ENCODE measurements at regions not wholly inside any gene's neighbourhood (a gene's known extent, or its start where the extent isn't known, plus 50 kb on each side); places are given as distances from the start of the nearest gene placed in this dataset.
"Not testable (repeated sequence)": the region's sequence is repeated elsewhere in the genome, so short reads cannot be mapped to it uniquely, and the experiment has no call there.

DNA sequence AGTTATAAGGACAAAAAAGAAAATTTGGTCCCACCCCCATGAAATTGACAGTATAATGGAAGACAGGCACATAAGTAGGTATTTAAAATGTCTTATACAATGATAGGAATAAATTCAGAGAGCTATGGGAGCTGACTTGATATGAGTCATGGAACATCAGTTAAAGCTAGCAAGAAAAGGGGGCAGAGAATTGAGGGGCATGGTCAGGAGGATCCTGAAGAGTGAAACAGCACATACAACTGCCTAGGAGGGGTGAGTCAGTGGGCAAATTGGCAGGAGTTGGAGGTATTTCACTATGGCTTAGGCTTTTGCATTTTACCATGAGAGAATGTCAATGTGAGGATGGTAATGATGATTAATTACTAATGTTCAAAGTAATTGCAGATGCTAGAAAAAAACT is 95.4 kb upstream of the BANK1 start:
- Histone ChIP-seq H3K36me3 (ENCODE audit: insufficient read depth, low read length) (no peaks in the 10 kb centered on the region), H3K4me2 (ENCODE audit: insufficient read depth, low read length) (no peak overlapping the region), H3K27me3 (ENCODE audit: insufficient read depth, low read length, poor library complexity) (no peaks in the 10 kb centered on the region), H3K4me1 (ENCODE audit: insufficient read depth, low read length) (no peaks in the 10 kb centered on the region), H3K27ac (ENCODE audit: low read length) (no peak overlapping the region), H3K79me2 (ENCODE audit: insufficient read depth, low read length) (no peaks in the 10 kb centered on the region), H3K9ac (ENCODE audit: low read depth, low read length) (no peak overlapping the region), H3K4me3 (ENCODE audit: low read depth in 1 of 2, low read length in 2 of 2) (no peak overlapping the region), H4K20me1 (ENCODE audit: insufficient read depth, low read length) (no peaks in the 10 kb centered on the region), H2AFZ (ENCODE audit: low read depth, low read length) (no peak overlapping the region), H3K9me3 (ENCODE audit: insufficient read depth, low read length, severe bottlenecking) (no peaks in the 10 kb centered on the region)
- no peak for DNase-seq
- ATAC-seq (ENCODE audit: insufficient read depth, low read depth): no peak
- TF ChIP-seq, protein P1, sequence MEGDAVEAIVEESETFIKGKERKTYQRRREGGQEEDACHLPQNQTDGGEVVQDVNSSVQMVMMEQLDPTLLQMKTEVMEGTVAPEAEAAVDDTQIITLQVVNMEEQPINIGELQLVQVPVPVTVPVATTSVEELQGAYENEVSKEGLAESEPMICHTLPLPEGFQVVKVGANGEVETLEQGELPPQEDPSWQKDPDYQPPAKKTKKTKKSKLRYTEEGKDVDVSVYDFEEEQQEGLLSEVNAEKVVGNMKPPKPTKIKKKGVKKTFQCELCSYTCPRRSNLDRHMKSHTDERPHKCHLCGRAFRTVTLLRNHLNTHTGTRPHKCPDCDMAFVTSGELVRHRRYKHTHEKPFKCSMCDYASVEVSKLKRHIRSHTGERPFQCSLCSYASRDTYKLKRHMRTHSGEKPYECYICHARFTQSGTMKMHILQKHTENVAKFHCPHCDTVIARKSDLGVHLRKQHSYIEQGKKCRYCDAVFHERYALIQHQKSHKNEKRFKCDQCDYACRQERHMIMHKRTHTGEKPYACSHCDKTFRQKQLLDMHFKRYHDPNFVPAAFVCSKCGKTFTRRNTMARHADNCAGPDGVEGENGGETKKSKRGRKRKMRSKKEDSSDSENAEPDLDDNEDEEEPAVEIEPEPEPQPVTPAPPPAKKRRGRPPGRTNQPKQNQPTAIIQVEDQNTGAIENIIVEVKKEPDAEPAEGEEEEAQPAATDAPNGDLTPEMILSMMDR (IDR thresholded peaks at IDR 0.05; ENCODE audit: borderline replicate concordance, extremely low read depth, low read length, poor library complexity, severe bottlenecking): no peak
- no peak for TF ChIP-seq EZH2 (IDR thresholded peaks at IDR 0.05; ENCODE audit: borderline replicate concordance, low read depth, low read length, severe bottlenecking)

DNA sequence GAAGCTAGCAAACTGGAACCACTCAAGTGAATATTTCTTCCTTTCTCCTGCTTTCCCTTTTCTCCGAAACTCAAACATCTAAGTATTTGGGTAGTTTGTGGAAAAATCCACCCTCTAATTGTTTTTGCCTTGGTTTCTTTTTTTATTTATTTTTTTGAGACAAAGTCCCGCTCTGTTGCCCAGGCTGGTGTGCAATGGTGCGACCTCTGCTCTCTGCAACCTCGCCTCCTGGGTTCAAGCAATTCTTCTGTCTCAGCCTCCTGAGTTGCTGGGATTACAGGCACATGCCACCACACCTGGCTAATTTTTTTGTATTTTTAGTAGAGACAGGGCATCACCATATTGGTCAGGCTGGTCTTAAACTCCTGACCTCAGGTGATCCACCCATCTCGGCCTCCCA is 96.1 kb upstream of the BANK1 start:
- H3K4me2 ChIP-seq (ENCODE audit: insufficient read depth, low read length): not testable (repeated sequence)

DNA sequence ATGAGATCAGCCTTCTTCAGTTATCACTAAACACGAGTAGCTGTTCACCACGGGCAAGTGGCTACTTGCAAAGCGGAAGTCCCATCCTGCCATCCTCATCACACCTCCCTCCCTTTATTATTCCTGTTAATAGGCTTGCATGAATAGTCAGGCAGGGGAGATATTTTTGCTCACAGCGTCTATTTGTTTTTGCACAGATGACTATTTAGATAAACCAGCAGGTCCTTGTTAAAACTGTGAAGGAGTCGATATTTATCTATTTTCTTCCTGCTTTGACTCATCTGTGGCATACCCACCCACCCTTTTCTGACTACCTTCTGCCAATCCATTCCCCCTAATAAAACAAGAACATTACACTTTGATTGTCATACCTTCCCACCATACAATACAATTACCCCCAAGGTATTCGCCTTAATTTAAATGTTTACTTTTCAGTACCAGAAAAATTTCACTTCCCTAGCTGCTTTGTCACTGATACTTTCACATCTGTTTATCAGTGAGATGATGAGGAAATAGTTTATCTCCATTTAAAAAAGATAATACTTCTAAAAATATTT is 96.6 kb upstream of the BANK1 start:
- no peaks in the 10 kb centered on the region for H3K4me1 ChIP-seq (ENCODE audit: insufficient read depth, low read length)
- H2AFZ ChIP-seq (ENCODE audit: low read depth, low read length): no peak overlapping the region
- H3K4me2 ChIP-seq (ENCODE audit: insufficient read depth, low read length): no peak overlapping the region
- no peak overlapping the region for H3K4me3 ChIP-seq (ENCODE audit: low read depth in 1 of 2, low read length in 2 of 2)
- no peaks in the 10 kb centered on the region for H3K36me3 ChIP-seq (ENCODE audit: insufficient read depth, low read length)
- no peaks in the 10 kb centered on the region for H3K79me2 ChIP-seq (ENCODE audit: insufficient read depth, low read length)
- DNase-seq (no peak), ATAC-seq (ENCODE audit: insufficient read depth, low read depth) (no peak)
- no peak overlapping the region for H3K27ac ChIP-seq (ENCODE audit: low read length)
- no peak for TF ChIP-seq EZH2 (IDR thresholded peaks at IDR 0.05; ENCODE audit: borderline replicate concordance, low read depth, low read length, severe bottlenecking)
- TF ChIP-seq, protein P1 (IDR thresholded peaks at IDR 0.05; ENCODE audit: borderline replicate concordance, extremely low read depth, low read length, poor library complexity, severe bottlenecking): no peak
- no peaks in the 10 kb centered on the region for H3K9me3 ChIP-seq (ENCODE audit: insufficient read depth, low read length, severe bottlenecking)
- H3K9ac ChIP-seq (ENCODE audit: low read depth, low read length): no peak overlapping the region
- H3K27me3 ChIP-seq (ENCODE audit: insufficient read depth, low read length, poor library complexity): no peaks in the 10 kb centered on the region
- no peaks in the 10 kb centered on the region for H4K20me1 ChIP-seq (ENCODE audit: insufficient read depth, low read length)

More for the DNA sequence above, 96.1 kb upstream of the BANK1 start:
- H3K9me3 ChIP-seq (ENCODE audit: insufficient read depth, low read length, severe bottlenecking); H3K36me3 ChIP-seq (ENCODE audit: insufficient read depth, low read length); H4K20me1 ChIP-seq (ENCODE audit: insufficient read depth, low read length); H3K27me3 ChIP-seq (ENCODE audit: insufficient read depth, low read length, poor library complexity); H3K4me3 ChIP-seq (ENCODE audit: low read depth in 1 of 2, low read length in 2 of 2); H2AFZ ChIP-seq (ENCODE audit: low read depth, low read length); H3K79me2 ChIP-seq (ENCODE audit: insufficient read depth, low read length); H3K4me1 ChIP-seq (ENCODE audit: insufficient read depth, low read length); ATAC-seq (ENCODE audit: insufficient read depth, low read depth); H3K27ac ChIP-seq (ENCODE audit: low read length); H3K9ac ChIP-seq (ENCODE audit: low read depth, low read length); DNase-seq: not testable (repeated sequence)

DNA sequence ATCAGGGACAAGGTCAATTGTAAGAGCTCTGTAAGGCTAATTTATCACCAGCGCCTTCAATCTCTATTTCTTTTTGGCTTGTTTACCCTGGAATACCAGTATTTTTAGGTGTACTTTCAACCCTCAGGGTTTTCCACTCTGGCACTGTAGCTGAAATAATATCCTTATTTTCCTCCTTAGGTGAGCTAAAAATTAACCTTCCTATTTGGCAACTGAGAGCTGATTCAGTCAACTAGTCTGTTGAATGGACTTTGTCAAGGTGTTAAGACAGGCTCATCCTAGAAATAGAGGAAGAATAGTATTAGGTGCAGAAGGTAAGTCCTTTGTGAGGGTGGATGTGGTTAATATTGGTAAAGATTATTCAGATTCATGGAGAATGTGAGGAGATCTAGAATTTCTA is 101.3 kb upstream of the BANK1 start:
- no peak overlapping the region for H3K4me3 ChIP-seq (ENCODE audit: low read depth in 1 of 2, low read length in 2 of 2)
- H3K9ac ChIP-seq (ENCODE audit: low read depth, low read length): no peak overlapping the region
- no peaks in the 10 kb centered on the region for H3K4me1 ChIP-seq (ENCODE audit: insufficient read depth, low read length)
- ATAC-seq (ENCODE audit: insufficient read depth, low read depth): no peak
- H3K9me3 ChIP-seq (ENCODE audit: insufficient read depth, low read length, severe bottlenecking): no peaks in the 10 kb centered on the region
- H3K36me3 ChIP-seq (ENCODE audit: insufficient read depth, low read length): no peaks in the 10 kb centered on the region
- H4K20me1 ChIP-seq (ENCODE audit: insufficient read depth, low read length): no peaks in the 10 kb centered on the region
- no peak overlapping the region for H3K4me2 ChIP-seq (ENCODE audit: insufficient read depth, low read length)
- TF ChIP-seq, protein P1 (IDR thresholded peaks at IDR 0.05; ENCODE audit: borderline replicate concordance, extremely low read depth, low read length, poor library complexity, severe bottlenecking): no peak
- no peak for TF ChIP-seq EZH2 (IDR thresholded peaks at IDR 0.05; ENCODE audit: borderline replicate concordance, low read depth, low read length, severe bottlenecking)
- H2AFZ ChIP-seq (ENCODE audit: low read depth, low read length): no peak overlapping the region
- DNase-seq: no peak
- H3K79me2 ChIP-seq (ENCODE audit: insufficient read depth, low read length): no peaks in the 10 kb centered on the region
- H3K27me3 ChIP-seq (ENCODE audit: insufficient read depth, low read length, poor library complexity): no peaks in the 10 kb centered on the region
- H3K27ac ChIP-seq (ENCODE audit: low read length): no peak overlapping the region
